HG03175 (cell line): ENCODE measurements at regions not wholly inside any gene's neighbourhood (a gene's known extent, or its start where the extent isn't known, plus 50 kb on each side); places are given as distances from the start of the nearest gene placed in this dataset.

ENCODE experiments used
- ATAC-seq: cut with Tn5 transposase; IDR thresholded peaks from one replicate; pipeline ENCODE4 v1.9.1; 2021; ENCODE audit warnings: mild to moderate bottlenecking, moderate library complexity; ENCODE audit not compliant: unreplicated experiment

GRCh38 chr9:107948086-107948485 lies 458.5 kb upstream of the KLF4 start:
- ATAC-seq, result no peak

- ATAC-seq, result no peak
These were observed 457.0 kb upstream of the KLF4 start for GRCh38 chr9:107946364-107947141.

GRCh38 chr9:107945961-107946360 lies 456.4 kb upstream of the KLF4 start:
- no peak for ATAC-seq

GRCh38 chr9:107945493-107945892 lies 455.9 kb upstream of the KLF4 start:
- ATAC-seq, result no peak

GRCh38 chr9:107944387-107944786 lies 454.8 kb upstream of the KLF4 start:
- no peak for ATAC-seq

- ATAC-seq, result no peak
These were observed 454.3 kb upstream of the KLF4 start for GRCh38 chr9:107943901-107944300.

GRCh38 chr9:107942856-107943255 lies 453.3 kb upstream of the KLF4 start:
- no peak for ATAC-seq

GRCh38 chr9:107942291-107942690 lies 452.7 kb upstream of the KLF4 start:
- ATAC-seq, result no peak

GRCh38 chr9:107940616-107941595 lies 451.3 kb upstream of the KLF4 start:
- no peak for ATAC-seq

GRCh38 chr9:107938801-107939386 lies 449.3 kb upstream of the KLF4 start:
- ATAC-seq, result no peak

GRCh38 chr9:107935931-107936330 lies 446.4 kb upstream of the KLF4 start:
- ATAC-seq, result no peak

GRCh38 chr9:107933516-107933915 lies 443.9 kb upstream of the KLF4 start:
- ATAC-seq, result no peak

- ATAC-seq, result no peak
These were observed 443.5 kb upstream of the KLF4 start for GRCh38 chr9:107933097-107933496.

- no peak for ATAC-seq
These were observed 443.0 kb upstream of the KLF4 start for GRCh38 chr9:107932601-107933000.

GRCh38 chr9:107932046-107932445 lies 442.5 kb upstream of the KLF4 start:
- ATAC-seq, result no peak

- ATAC-seq, result no peak
These were observed 441.6 kb upstream of the KLF4 start for GRCh38 chr9:107931071-107931715.

GRCh38 chr9:107929443-107929842 lies 439.9 kb upstream of the KLF4 start:
- ATAC-seq, result no peak

- no peak for ATAC-seq
These were observed 439.3 kb upstream of the KLF4 start for GRCh38 chr9:107928701-107929371.

GRCh38 chr9:107927276-107927675 lies 437.7 kb upstream of the KLF4 start:
- no peak for ATAC-seq

- no peak for ATAC-seq
These were observed 436.3 kb upstream of the KLF4 start for GRCh38 chr9:107925749-107926297.
